CD14-positive monocyte (primary cell): ENCODE measurements at regions not wholly inside any gene's neighbourhood (a gene's known extent, or its start where the extent isn't known, plus 50 kb on each side); places are given as distances from the start of the nearest gene placed in this dataset. TPM values are rescaled to one million over a fixed set of nuclear protein-coding genes. Genes with fewer than 3 reads are reported as not detected.

Experiments used
- DNase-seq, 3 donors: peaks; one replicate each; pipeline ENCODE4 v3.0.0-alpha.2; 2011 to 2022
- H2AFZ ChIP-seq: 2 replicates; pipeline ENCODE4 v1.6.0; 2012; ENCODE audit warnings: mild to moderate bottlenecking, low read depth, low read length, inconsistent platforms; ENCODE audit not compliant: insufficient read depth, poor library complexity, severe bottlenecking
- H3K27ac ChIP-seq, 2 donors: 1 replicate in 1 of 2; 2 replicates in 1 of 2; pipeline ENCODE4 v1.5.1; 2012 to 2013; ENCODE audit warnings: low read length in 2 of 2, control low read depth in 1 of 2, inconsistent platforms in 1 of 2, low read depth in 1 of 2, mild to moderate bottlenecking in 1 of 2
- H3K27me3 ChIP-seq, 2 donors: one replicate each; pipeline versions ENCODE4 v1.6.0 to v1.6.1; 2011 to 2013; ENCODE audit warnings: low read length in 2 of 2; ENCODE audit not compliant: control insufficient read depth in 2 of 2, insufficient read depth in 2 of 2
- H3K36me3 ChIP-seq, 2 donors: replicated peaks in 1 of 2; 1 replicate in 1 of 2; 2 replicates in 1 of 2; pipeline versions ENCODE4 v1.5.1 to v1.6.1; 2012 to 2013; ENCODE audit warnings: low read length in 2 of 2, control low read depth in 1 of 2, inconsistent platforms in 1 of 2, mild to moderate bottlenecking in 1 of 2; ENCODE audit not compliant: insufficient read depth in 2 of 2, control insufficient read depth in 1 of 2
- H3K4me1 ChIP-seq, 2 donors: 1 replicate in 1 of 2; 2 replicates in 1 of 2; pipeline versions ENCODE4 v1.5.1 to v1.6.1; 2012 to 2013; ENCODE audit warnings: low read length in 2 of 2, control low read depth in 1 of 2, inconsistent platforms in 1 of 2, mild to moderate bottlenecking in 1 of 2, moderate library complexity in 1 of 2; ENCODE audit not compliant: insufficient read depth in 2 of 2, control insufficient read depth in 1 of 2
- H3K4me2 ChIP-seq: replicated peaks from 2 replicates; pipeline ENCODE3; 2012; ENCODE audit warnings: low read length, moderate library complexity, mild to moderate bottlenecking; ENCODE audit not compliant: poor library complexity, severe bottlenecking; ENCODE audit errors: extremely low read depth
- H3K4me3 ChIP-seq, 3 experiments: fragments of 200-600 bp in 1 of 3; sonication (generic) in 1 of 3; replicated peaks in 1 of 3; 1 replicate in 2 of 3; 2 replicates in 1 of 3; pipeline ENCODE4 v1.5.1; 2011 to 2013; ENCODE audit warnings: low read length in 3 of 3, mild to moderate bottlenecking in 3 of 3, control low read depth in 2 of 3, low read depth in 2 of 3, inconsistent platforms in 1 of 3, moderate library complexity in 1 of 3
- H3K79me2 ChIP-seq: 2 replicates; pipeline ENCODE4 v1.6.0; 2012; ENCODE audit warnings: mild to moderate bottlenecking, control low read depth, inconsistent platforms, low read length, moderate library complexity; ENCODE audit not compliant: insufficient read depth
- H3K9ac ChIP-seq: 2 replicates; pipeline ENCODE4 v1.6.0; 2017; ENCODE audit warnings: low read length, mild to moderate bottlenecking; ENCODE audit not compliant: insufficient read depth, poor library complexity, severe bottlenecking
- H3K9me3 ChIP-seq, 2 donors: replicated peaks in 1 of 2; 1 replicate in 1 of 2; 2 replicates in 1 of 2; pipeline versions ENCODE4 v1.5.1 to v1.6.1; 2012 to 2013; ENCODE audit warnings: low read length in 2 of 2, control low read depth in 1 of 2; ENCODE audit not compliant: control insufficient read depth in 1 of 2, insufficient read depth in 1 of 2
- H4K20me1 ChIP-seq: 2 replicates; pipeline ENCODE4 v1.6.0; 2012; ENCODE audit warnings: mild to moderate bottlenecking, low read length, control low read depth, moderate library complexity; ENCODE audit not compliant: insufficient read depth
- H3K27ac Mint-ChIP-seq, 7 donors: one replicate each; pipeline ENCODE4 v1.8.0; 2020; ENCODE audit warnings: mild to moderate bottlenecking in 7 of 7, mixed read lengths in 7 of 7, moderate library complexity in 6 of 7, inconsistent platforms in 2 of 7
- H3K27me3 Mint-ChIP-seq, 3 donors: one replicate each; pipeline ENCODE4 v1.8.0; 2021 to 2022; ENCODE audit warnings: low read depth in 3 of 3, mild to moderate bottlenecking in 3 of 3, mixed read lengths in 3 of 3, moderate library complexity in 3 of 3, inconsistent platforms in 1 of 3
- H3K36me3 Mint-ChIP-seq, 2 donors: one replicate each; pipeline ENCODE4 v1.8.0; 2020; ENCODE audit warnings: mixed read lengths in 2 of 2, inconsistent platforms in 1 of 2, mild to moderate bottlenecking in 1 of 2
- H3K4me1 Mint-ChIP-seq: one replicate; pipeline ENCODE4 v1.8.0; 2020; ENCODE audit warnings: mild to moderate bottlenecking, mixed read lengths
- H3K4me3 Mint-ChIP-seq, 2 donors: one replicate each; pipeline ENCODE4 v1.8.0; 2020; ENCODE audit warnings: mild to moderate bottlenecking in 2 of 2, mixed read lengths in 2 of 2, moderate library complexity in 1 of 2
- H3K9me3 Mint-ChIP-seq, 7 donors: one replicate each; pipeline ENCODE4 v1.8.0; 2020 to 2022; ENCODE audit warnings: mixed read lengths in 7 of 7, mild to moderate bottlenecking in 6 of 7, moderate library complexity in 6 of 7, inconsistent platforms in 2 of 7
- CTCF ChIP-seq: fragments of 200-600 bp; IDR thresholded peaks from one replicate; pipeline ENCODE4 v1.8.0; 2022; ENCODE audit warnings: antibody characterized with exemption, mild to moderate bottlenecking
- WGBS: methylation state at CpG from one replicate; pipeline ENCODE4 v1.1.5; 2013; ENCODE audit warnings: missing lambda C conversion rate; ENCODE audit not compliant: insufficient coverage; 5-methylcytosine and 5-hydroxymethylcytosine counted together
- intact Hi-C, 2 donors: fragments of 100-400 bp; cut with micrococcal nuclease; formaldehyde crosslinking; loops; one replicate each; pipeline versions ENCODE4 v1.15.0 to v1.15.1; 2023
- small RNA-seq: library from RNA; depleted of rRNA; stranded (forward); fragments of <200 nt; gene quantifications from one replicate; pipeline ENCODE3, GENCODE V24; 2012; ENCODE audit warnings: low read depth; ENCODE audit not compliant: insufficient read length

- intact Hi-C loops: no loop called here
Observed at GRCh38 chr5:17163221-17163620, 54.2 kb upstream of the BASP1 start.

GRCh38 chr5:17167171-17167891 is 50.1 kb upstream of the BASP1 start:
- Mint-ChIP-seq H3K36me3 (no peaks in the 10 kb centered on the region), H3K27me3 (peaks cover 3 to 4% (median 4%) of the 10 kb centered on the region in 3 donors), H3K9me3 (peaks cover 0 to 3% (median 0%) of the 10 kb centered on the region in 7 donors), H3K4me3 (no peak overlapping the region), H3K4me1 (no peaks in the 10 kb centered on the region), H3K27ac (no peak overlapping the region)
- WGBS: 97% methylated on average over 3 of the region's 4 CpGs
- no peak for DNase-seq
- H3K79me2 ChIP-seq: no peaks in the 10 kb centered on the region
- H3K36me3 ChIP-seq: no peaks in the 10 kb centered on the region
- no peak overlapping the region for H3K4me3 ChIP-seq
- TF ChIP-seq CTCF: no peak
- no peaks in the 10 kb centered on the region for H3K4me1 ChIP-seq
- no peaks in the 10 kb centered on the region for H4K20me1 ChIP-seq
- H3K9me3 ChIP-seq: no peaks in the 10 kb centered on the region
- H3K9ac ChIP-seq: no peak overlapping the region
- no peak overlapping the region for H2AFZ ChIP-seq
- no peaks in the 10 kb centered on the region for H3K27me3 ChIP-seq
- no peak overlapping the region for H3K4me2 ChIP-seq
- H3K27ac ChIP-seq: no peak overlapping the region
- intact Hi-C loops: no loop called here

More at GRCh38 chr5:17163221-17163620, 54.2 kb upstream of the BASP1 start:
- no peak overlapping the region for H3K4me2 ChIP-seq
- H3K27me3 Mint-ChIP-seq: peaks cover 3 to 4% (median 3%) of the 10 kb centered on the region in 3 donors
- no peak for TF ChIP-seq CTCF
- H3K27ac Mint-ChIP-seq: no peak overlapping the region
- H3K36me3 Mint-ChIP-seq: no peaks in the 10 kb centered on the region
- DNase-seq: no peak
- no peaks in the 10 kb centered on the region for H3K27me3 ChIP-seq
- no peak overlapping the region for H3K4me3 Mint-ChIP-seq
- no peaks in the 10 kb centered on the region for H3K79me2 ChIP-seq
- H3K9ac ChIP-seq: no peak overlapping the region
- no peaks in the 10 kb centered on the region for H3K4me1 ChIP-seq
- H3K27ac ChIP-seq: no peak overlapping the region
- no peak overlapping the region for H2AFZ ChIP-seq
- H3K9me3 ChIP-seq: no peaks in the 10 kb centered on the region
- H3K9me3 Mint-ChIP-seq: peaks cover 0 to 3% (median 0%) of the 10 kb centered on the region in 7 donors
- H4K20me1 ChIP-seq: no peaks in the 10 kb centered on the region
- no peak overlapping the region for H3K4me3 ChIP-seq
- no peaks in the 10 kb centered on the region for H3K36me3 ChIP-seq
- no peaks in the 10 kb centered on the region for H3K4me1 Mint-ChIP-seq

Small RNA genes in the stretch of these regions (small RNA-seq; reads per million reads assigned to genes)
- not detected for gene RF00019
- not detected for gene RNA5SP180
